Natural killer cell (primary cell): ENCODE measurements at regions not wholly inside any gene's neighbourhood (a gene's known extent, or its start where the extent isn't known, plus 50 kb on each side); places are given as distances from the start of the nearest gene placed in this dataset.

Source experiments
- ATAC-seq, 3 donors: fragments of 150-1000 bp in 2 of 3; fragments of 200-7000 bp in 1 of 3; cut with Tn5 transposase; 1 replicate in 1 of 3; 2 replicates in 2 of 3; pipeline ENCODE4 v1.10.0; 2021; ENCODE audit warnings: mild to moderate bottlenecking in 2 of 3, moderate library complexity in 2 of 3
- DNase-seq, 2 donors: peaks; one replicate each; pipeline versions ENCODE4 v3.0.0 to v3.0.0-alpha.2; 2013 to 2021; ENCODE audit warnings: mixed read lengths in 1 of 2
- H3K27ac ChIP-seq: one replicate; pipeline ENCODE4 v1.5.1; 2013; ENCODE audit warnings: mild to moderate bottlenecking, low read length
- H3K27me3 ChIP-seq: one replicate; pipeline ENCODE4 v1.6.1; 2013; ENCODE audit warnings: low read length; ENCODE audit not compliant: control insufficient read depth, insufficient read depth
- H3K36me3 ChIP-seq: one replicate; pipeline ENCODE4 v1.6.1; 2013; ENCODE audit warnings: low read length; ENCODE audit not compliant: control insufficient read depth, insufficient read depth
- H3K4me1 ChIP-seq: one replicate; pipeline ENCODE4 v1.6.1; 2013; ENCODE audit warnings: low read length; ENCODE audit not compliant: control insufficient read depth, insufficient read depth
- H3K4me3 ChIP-seq: one replicate; pipeline ENCODE4 v1.5.1; 2013; ENCODE audit warnings: low read length
- H3K9me3 ChIP-seq: one replicate; pipeline ENCODE4 v1.6.1; 2013; ENCODE audit warnings: low read length; ENCODE audit not compliant: control insufficient read depth, insufficient read depth
- H3K27ac Mint-ChIP-seq, 2 donors: one replicate each; pipeline ENCODE4 v1.8.0; 2022; ENCODE audit warnings: mild to moderate bottlenecking in 2 of 2, mixed read lengths in 2 of 2, moderate library complexity in 1 of 2
- H3K27me3 Mint-ChIP-seq, 2 donors: one replicate each; pipeline ENCODE4 v1.8.0; 2022; ENCODE audit warnings: low read depth in 2 of 2, mixed read lengths in 2 of 2
- H3K36me3 Mint-ChIP-seq: one replicate; pipeline ENCODE4 v1.8.0; 2022; ENCODE audit warnings: mixed read lengths
- H3K4me1 Mint-ChIP-seq, 2 donors: one replicate each; pipeline ENCODE4 v1.8.0; 2022; ENCODE audit warnings: mixed read lengths in 2 of 2
- H3K4me3 Mint-ChIP-seq: one replicate; pipeline ENCODE4 v1.8.0; 2022; ENCODE audit warnings: mild to moderate bottlenecking, moderate library complexity, mixed read lengths
- H3K9me3 Mint-ChIP-seq, 2 donors: one replicate each; pipeline ENCODE4 v1.8.0; 2022; ENCODE audit warnings: mixed read lengths in 2 of 2
- WGBS: methylation state at CpG from one replicate; pipeline ENCODE4 v1.1.7; 2013; ENCODE audit warnings: missing lambda C conversion rate; ENCODE audit not compliant: insufficient coverage; 5-methylcytosine and 5-hydroxymethylcytosine counted together
- intact Hi-C: fragments of 100-400 bp; cut with micrococcal nuclease; formaldehyde crosslinking; loops from one replicate; pipeline ENCODE4 v1.14.2; 2022
- TF ChIP-seq, protein P1 (sequence below): fragments of 200-600 bp; IDR thresholded peaks from one replicate; pipeline ENCODE4 v1.8.0; 2022; ENCODE audit warnings: antibody characterized with exemption

DNA sequence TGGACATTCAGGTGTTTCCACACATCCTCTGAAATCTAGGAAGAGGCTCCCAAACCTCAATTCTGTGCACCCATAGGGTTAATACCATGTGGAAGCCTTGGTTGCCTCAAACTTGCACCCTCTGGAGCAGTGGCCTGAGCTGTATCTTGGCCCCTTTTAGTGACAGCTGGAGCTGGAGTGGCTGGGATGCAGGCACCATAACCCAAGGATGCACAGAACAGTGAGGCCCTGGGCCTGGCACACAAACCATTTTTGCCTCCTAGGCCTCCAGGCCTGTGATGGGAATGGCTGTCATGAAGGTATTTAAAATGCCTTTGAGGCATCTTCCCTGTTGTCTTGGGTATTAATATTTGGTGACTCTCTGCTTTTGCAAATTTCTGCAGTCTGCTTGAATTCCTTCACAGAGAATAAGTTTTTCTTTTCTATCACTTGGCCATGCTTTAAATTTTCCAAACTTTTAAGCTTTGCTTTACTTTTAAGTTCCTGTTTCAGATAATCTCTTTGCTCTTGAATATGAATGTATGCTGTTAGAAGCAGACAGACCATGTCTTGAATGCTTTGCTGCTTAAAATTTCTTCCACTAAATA lies 1594.5 kb upstream of the PCDH20 start:
- DNase-seq (no peak), ATAC-seq (no peak)
- intact Hi-C loops: no loop called here
- Histone ChIP-seq H3K4me1 (no peaks in the 10 kb centered on the region), H3K27ac (no peak overlapping the region), H3K4me3 (no peak overlapping the region), H3K9me3 (peaks cover 8% of the 10 kb centered on the region), H3K27me3 (no peaks in the 10 kb centered on the region), H3K36me3 (no peaks in the 10 kb centered on the region)
- peaks cover 25 to 31% of the 10 kb centered on the region in 2 donors for H3K9me3 Mint-ChIP-seq
- H3K27me3 Mint-ChIP-seq: no peaks in the 10 kb centered on the region
- H3K36me3 Mint-ChIP-seq: peaks cover 31% of the 10 kb centered on the region
- TF ChIP-seq, protein P1, sequence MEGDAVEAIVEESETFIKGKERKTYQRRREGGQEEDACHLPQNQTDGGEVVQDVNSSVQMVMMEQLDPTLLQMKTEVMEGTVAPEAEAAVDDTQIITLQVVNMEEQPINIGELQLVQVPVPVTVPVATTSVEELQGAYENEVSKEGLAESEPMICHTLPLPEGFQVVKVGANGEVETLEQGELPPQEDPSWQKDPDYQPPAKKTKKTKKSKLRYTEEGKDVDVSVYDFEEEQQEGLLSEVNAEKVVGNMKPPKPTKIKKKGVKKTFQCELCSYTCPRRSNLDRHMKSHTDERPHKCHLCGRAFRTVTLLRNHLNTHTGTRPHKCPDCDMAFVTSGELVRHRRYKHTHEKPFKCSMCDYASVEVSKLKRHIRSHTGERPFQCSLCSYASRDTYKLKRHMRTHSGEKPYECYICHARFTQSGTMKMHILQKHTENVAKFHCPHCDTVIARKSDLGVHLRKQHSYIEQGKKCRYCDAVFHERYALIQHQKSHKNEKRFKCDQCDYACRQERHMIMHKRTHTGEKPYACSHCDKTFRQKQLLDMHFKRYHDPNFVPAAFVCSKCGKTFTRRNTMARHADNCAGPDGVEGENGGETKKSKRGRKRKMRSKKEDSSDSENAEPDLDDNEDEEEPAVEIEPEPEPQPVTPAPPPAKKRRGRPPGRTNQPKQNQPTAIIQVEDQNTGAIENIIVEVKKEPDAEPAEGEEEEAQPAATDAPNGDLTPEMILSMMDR: no peak
- no peak overlapping the region for H3K27ac Mint-ChIP-seq
- no peaks in the 10 kb centered on the region for H3K4me1 Mint-ChIP-seq
- H3K4me3 Mint-ChIP-seq: no peak overlapping the region

DNA sequence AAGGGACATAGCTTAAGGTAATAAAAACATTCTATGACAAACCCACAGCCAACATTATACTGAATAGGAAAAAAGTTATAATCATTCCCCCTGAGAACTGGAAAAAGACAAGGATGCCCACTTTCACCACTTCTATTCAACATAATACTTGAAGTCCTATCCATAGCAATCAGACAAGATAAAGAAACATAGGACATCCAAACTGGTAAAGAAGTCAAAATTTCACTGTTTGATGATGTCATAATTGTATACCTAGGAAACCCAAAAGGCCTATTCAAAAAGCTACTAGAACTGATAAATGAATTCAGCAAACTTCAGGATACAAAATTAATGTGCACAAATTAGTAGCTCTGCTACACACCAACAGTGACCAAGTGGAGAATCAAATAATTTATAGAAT lies 1590.0 kb upstream of the PCDH20 start:
- H3K9me3 Mint-ChIP-seq: peaks cover 33 to 39% of the 10 kb centered on the region in 2 donors
- H3K27ac Mint-ChIP-seq: no peak overlapping the region
- TF ChIP-seq, protein P1: no peak
- Histone ChIP-seq H3K4me3 (no peak overlapping the region), H3K27me3 (no peaks in the 10 kb centered on the region), H3K27ac (no peak overlapping the region), H3K9me3 (peaks cover 17% of the 10 kb centered on the region), H3K36me3 (no peaks in the 10 kb centered on the region), H3K4me1 (no peaks in the 10 kb centered on the region)
- peaks cover 25% of the 10 kb centered on the region for H3K36me3 Mint-ChIP-seq
- H3K27me3 Mint-ChIP-seq: no peaks in the 10 kb centered on the region
- intact Hi-C loops: no loop called here
- DNase-seq (no peak), ATAC-seq (no peak)
- H3K4me1 Mint-ChIP-seq: no peaks in the 10 kb centered on the region
- H3K4me3 Mint-ChIP-seq: no peak overlapping the region

DNA sequence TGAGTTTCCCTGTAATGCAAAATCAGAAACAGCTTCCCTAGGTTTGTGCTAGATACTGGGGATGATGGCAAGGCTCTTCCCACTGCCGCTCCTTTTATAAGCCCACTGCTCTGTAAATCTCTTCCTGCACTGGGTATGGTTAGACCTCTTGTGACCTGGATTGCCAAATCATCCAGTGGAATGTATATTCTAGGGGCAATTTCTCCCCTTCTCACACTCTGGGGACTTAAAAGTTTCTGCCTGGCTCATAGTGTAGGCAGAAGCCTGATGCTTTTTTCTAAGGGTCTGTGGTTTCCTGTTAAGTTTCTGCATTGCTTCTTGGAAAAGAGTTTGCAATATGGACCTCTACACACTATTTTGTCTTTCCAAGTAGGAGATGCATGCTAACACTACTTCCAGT lies 1582.0 kb upstream of the PCDH20 start:
- Mint-ChIP-seq H3K9me3 (peaks cover 20 to 30% of the 10 kb centered on the region in 2 donors), H3K27me3 (no peaks in the 10 kb centered on the region), H3K27ac (no peak overlapping the region), H3K4me3 (no peak overlapping the region), H3K36me3 (no peaks in the 10 kb centered on the region), H3K4me1 (no peaks in the 10 kb centered on the region)
- no peak for DNase-seq
- TF ChIP-seq, protein P1: no peak
- H3K9me3 ChIP-seq: peaks cover 26% of the 10 kb centered on the region
- intact Hi-C loops: no loop called here
- WGBS: 11% methylated on average over 1 of the region's 1 CpG
- no peaks in the 10 kb centered on the region for H3K4me1 ChIP-seq
- no peak for ATAC-seq
- no peak overlapping the region for H3K4me3 ChIP-seq
- no peak overlapping the region for H3K27ac ChIP-seq
- H3K36me3 ChIP-seq: no peaks in the 10 kb centered on the region
- H3K27me3 ChIP-seq: no peaks in the 10 kb centered on the region

DNA sequence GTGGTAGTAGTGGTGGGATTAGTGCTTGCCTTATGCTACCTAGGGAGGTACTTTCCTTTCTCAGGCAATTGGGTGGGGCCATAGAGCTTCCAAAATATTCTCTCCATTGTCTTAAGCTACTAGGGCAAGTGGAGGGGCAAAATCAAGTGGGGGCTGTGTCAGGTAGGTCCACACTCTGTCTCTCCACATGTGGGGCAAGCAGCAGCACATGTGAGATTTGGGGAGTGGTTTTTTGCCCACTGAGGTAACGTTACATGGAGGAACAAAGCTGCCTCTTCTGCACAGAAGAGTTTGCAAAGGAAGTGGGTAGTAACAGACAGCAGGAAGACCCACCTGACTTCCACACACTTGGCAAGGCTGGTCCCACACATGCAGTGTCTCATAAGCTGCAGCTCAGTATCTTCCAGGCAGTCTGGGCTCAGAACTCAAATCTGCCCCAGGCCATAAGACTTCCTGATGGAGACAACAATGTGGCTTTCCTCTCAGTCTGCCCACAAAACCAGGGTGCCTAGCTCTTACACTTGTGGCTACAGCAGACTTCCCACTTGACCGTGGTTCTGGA lies 1581.5 kb upstream of the PCDH20 start:
- no peaks in the 10 kb centered on the region for H3K27me3 Mint-ChIP-seq
- H3K36me3 Mint-ChIP-seq: no peaks in the 10 kb centered on the region
- Histone ChIP-seq H3K9me3 (peaks cover 25% of the 10 kb centered on the region), H3K36me3 (no peaks in the 10 kb centered on the region), H3K4me3 (no peak overlapping the region), H3K4me1 (no peaks in the 10 kb centered on the region), H3K27me3 (no peaks in the 10 kb centered on the region), H3K27ac (no peak overlapping the region)
- intact Hi-C loops: no loop called here
- no peak for DNase-seq
- no peaks in the 10 kb centered on the region for H3K4me1 Mint-ChIP-seq
- H3K4me3 Mint-ChIP-seq: no peak overlapping the region
- TF ChIP-seq, protein P1: no peak
- WGBS: 0% methylated on average over 2 of the region's 2 CpGs
- no peak for ATAC-seq
- no peak overlapping the region for H3K27ac Mint-ChIP-seq
- peaks cover 16 to 25% of the 10 kb centered on the region in 2 donors for H3K9me3 Mint-ChIP-seq
